ENCODE measurements at regions not wholly inside any gene's neighbourhood (a gene's known extent, or its start where the extent isn't known, plus 50 kb on each side); places are given as distances from the start of the nearest gene placed in this dataset.

DNA sequence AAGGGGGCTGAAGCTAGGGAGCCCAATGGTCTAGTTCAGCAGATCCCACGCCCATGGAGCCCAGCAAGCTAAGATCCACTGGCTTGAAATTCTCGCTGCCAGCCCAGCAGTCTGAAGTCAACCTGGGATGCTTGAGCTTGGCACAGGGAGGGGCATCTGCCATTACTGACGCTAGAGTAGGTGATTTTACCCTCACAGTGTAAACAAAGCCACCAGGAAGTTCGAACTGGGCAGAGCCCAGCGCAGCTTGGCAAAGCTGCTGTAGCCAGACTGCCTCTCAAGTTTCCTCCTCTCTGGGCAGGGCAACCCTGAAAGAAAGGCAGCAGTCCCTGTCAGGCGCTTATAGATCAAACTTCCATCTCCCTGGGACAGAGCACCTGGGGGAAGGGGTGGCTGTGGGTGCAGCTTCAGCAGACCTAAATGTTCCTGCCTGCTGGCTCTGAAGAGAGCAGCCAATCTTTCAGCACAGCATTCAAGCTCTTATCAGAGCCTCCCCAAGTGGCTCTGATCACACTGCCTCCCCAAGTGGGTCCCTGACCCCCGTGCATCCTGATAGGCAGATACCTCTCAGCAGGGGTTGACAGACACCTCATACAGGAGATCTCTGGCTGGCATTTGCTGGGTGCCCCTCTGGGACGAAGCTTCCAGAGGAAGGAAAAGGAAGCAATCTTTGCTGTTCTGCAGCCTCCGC lies 167.8 kb downstream of the CCDC71L start:
- Mint-ChIP-seq H3K36me3 (ENCODE audit: low read depth) (no peaks in the 10 kb centered on the region), H3K4me1 (no peaks in the 10 kb centered on the region), H3K27me3 (peaks cover 16% of the 10 kb centered on the region), H3K27ac (no peak overlapping the region), H3K9me3 (peaks cover 7% of the 10 kb centered on the region), H3K4me3 (no peak overlapping the region)
- TF ChIP-seq, protein P1, sequence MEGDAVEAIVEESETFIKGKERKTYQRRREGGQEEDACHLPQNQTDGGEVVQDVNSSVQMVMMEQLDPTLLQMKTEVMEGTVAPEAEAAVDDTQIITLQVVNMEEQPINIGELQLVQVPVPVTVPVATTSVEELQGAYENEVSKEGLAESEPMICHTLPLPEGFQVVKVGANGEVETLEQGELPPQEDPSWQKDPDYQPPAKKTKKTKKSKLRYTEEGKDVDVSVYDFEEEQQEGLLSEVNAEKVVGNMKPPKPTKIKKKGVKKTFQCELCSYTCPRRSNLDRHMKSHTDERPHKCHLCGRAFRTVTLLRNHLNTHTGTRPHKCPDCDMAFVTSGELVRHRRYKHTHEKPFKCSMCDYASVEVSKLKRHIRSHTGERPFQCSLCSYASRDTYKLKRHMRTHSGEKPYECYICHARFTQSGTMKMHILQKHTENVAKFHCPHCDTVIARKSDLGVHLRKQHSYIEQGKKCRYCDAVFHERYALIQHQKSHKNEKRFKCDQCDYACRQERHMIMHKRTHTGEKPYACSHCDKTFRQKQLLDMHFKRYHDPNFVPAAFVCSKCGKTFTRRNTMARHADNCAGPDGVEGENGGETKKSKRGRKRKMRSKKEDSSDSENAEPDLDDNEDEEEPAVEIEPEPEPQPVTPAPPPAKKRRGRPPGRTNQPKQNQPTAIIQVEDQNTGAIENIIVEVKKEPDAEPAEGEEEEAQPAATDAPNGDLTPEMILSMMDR (IDR thresholded peaks at IDR 0.05) = no peak
- no peak for ATAC-seq (ENCODE audit: low read depth)
- POLR2A ChIA-PET = no interaction called here
- CTCF ChIA-PET = no interaction called here
- intact Hi-C loops (cut with micrococcal nuclease) = no loop called here
- no peak for DNase-seq

DNA sequence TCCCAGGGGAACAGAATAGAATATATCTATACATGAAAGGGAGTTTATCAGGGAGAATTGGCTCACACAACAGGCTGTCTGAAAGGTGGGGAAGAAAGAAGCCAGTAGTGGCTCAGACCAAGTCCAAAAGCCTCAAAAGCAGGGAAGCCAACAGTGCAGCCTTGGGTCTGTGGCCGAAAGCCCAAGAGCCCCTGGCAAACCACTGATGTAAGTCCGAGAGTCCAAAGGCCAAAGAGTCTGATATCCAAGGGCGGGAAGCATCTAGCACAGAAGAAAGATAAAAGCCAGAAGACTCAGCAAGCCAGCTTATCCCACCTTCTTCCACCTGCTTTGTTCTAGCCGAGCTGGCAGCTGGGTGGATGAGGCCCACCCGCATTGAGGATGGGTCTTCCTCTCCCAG lies 172.5 kb downstream of the CCDC71L start:
- intact Hi-C loops (cut with micrococcal nuclease) = no loop called here
- Mint-ChIP-seq H3K9me3 (peaks cover 2% of the 10 kb centered on the region), H3K27ac (no peak overlapping the region), H3K27me3 (peaks cover 11% of the 10 kb centered on the region), H3K4me3 (no peak overlapping the region), H3K4me1 (no peaks in the 10 kb centered on the region), H3K36me3 (ENCODE audit: low read depth) (no peaks in the 10 kb centered on the region)
- POLR2A ChIA-PET = interaction anchor here (0.5 kb wide), 1 partner anchor 17 kb away, joined by 3 read pairs; no protein-coding TSS in a partner anchor
- TF ChIP-seq, protein P1 (IDR thresholded peaks at IDR 0.05) = no peak
- no peak for ATAC-seq (ENCODE audit: low read depth)
- CTCF ChIA-PET = interaction anchor here (1.0 kb wide), 1 partner anchor 321 kb away, joined by 3 read pairs; no protein-coding TSS in a partner anchor
- no peak for DNase-seq

DNA sequence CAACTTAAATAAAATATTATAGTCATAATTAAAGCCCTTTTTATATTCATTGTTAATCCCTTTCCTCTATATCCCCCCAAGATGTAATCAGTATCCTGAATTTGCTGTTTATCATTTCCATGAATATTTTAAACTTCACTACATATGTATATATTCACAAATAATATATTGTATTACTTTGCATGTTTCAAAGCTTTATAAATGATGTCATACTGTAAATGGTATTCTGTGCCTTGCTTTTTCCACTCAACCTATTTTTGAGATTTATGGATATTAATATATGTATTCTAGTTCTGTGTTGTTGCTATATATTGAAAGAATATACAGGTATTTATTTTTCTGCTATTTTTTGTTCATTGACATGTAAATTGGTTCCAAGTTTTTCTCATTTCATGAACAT lies 173.1 kb downstream of the CCDC71L start:
- ChIA-PET POLR2A (no interaction called here), CTCF (no interaction called here)
- no peaks in the 10 kb centered on the region for H3K4me1 Mint-ChIP-seq
- TF ChIP-seq, protein P1 (IDR thresholded peaks at IDR 0.05) = no peak
- no peaks in the 10 kb centered on the region for H3K36me3 Mint-ChIP-seq (ENCODE audit: low read depth)
- H3K27ac Mint-ChIP-seq = no peak overlapping the region
- no peak for DNase-seq
- no peak overlapping the region for H3K4me3 Mint-ChIP-seq
- H3K9me3 Mint-ChIP-seq = peaks cover 2% of the 10 kb centered on the region
- intact Hi-C loops (cut with micrococcal nuclease) = no loop called here
- H3K27me3 Mint-ChIP-seq = peaks cover 10% of the 10 kb centered on the region
- no peak for ATAC-seq (ENCODE audit: low read depth)

DNA sequence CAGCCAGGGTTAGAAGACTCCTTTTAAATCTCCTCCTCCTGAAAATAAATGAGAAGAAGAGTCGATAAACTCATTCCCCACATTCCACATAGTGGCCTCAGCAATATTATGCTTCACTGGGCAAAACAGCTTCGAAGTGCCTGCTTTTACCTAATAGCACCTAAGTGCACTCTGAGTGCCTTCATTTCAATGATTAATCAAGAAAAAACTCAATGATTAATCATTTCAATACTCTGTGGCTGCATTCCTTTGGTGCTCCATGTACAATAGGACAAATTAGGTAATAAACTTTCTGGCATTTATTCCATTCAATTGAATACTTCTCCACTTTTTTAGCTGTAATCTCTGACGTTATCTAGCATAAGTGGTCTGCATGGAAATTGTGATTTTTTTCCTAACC lies 174.6 kb downstream of the CCDC71L start:
- intact Hi-C loops (cut with micrococcal nuclease) = no loop called here
- Mint-ChIP-seq H3K27ac (no peak overlapping the region), H3K4me3 (no peak overlapping the region), H3K4me1 (no peaks in the 10 kb centered on the region), H3K36me3 (ENCODE audit: low read depth) (no peaks in the 10 kb centered on the region), H3K9me3 (peaks cover 2% of the 10 kb centered on the region), H3K27me3 (peaks cover 15% of the 10 kb centered on the region)
- TF ChIP-seq, protein P1 (IDR thresholded peaks at IDR 0.05) = no peak
- ChIA-PET POLR2A (no interaction called here), CTCF (no interaction called here)
- ATAC-seq (ENCODE audit: low read depth) = no peak
- DNase-seq = no peak

DNA sequence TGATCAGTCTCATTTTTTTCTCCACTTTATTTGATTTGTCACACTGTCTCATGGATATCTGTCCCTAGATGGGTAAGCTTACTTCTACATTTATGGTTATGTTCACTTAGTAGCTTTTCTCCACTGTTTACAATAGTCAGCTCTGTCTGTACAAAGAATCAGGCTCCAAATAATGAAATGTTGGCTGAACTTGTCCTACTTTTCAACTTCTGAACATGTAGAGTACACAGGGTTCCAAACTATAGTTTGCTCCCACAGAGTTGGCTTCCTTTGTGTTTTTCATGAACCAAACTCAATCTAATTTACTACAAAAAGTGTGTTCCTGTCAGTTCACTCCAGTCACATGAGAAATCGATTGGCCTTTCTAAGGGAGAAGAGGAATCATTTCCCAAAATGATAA lies 175.0 kb downstream of the CCDC71L start:
- intact Hi-C loops (cut with micrococcal nuclease) = no loop called here
- CTCF ChIA-PET = no interaction called here
- no peak for ATAC-seq (ENCODE audit: low read depth)
- no peak overlapping the region for H3K27ac Mint-ChIP-seq
- DNase-seq = no peak
- no peaks in the 10 kb centered on the region for H3K36me3 Mint-ChIP-seq (ENCODE audit: low read depth)
- no peaks in the 10 kb centered on the region for H3K4me1 Mint-ChIP-seq
- H3K27me3 Mint-ChIP-seq = peaks cover 15% of the 10 kb centered on the region
- TF ChIP-seq, protein P1 (IDR thresholded peaks at IDR 0.05) = no peak
- POLR2A ChIA-PET = interaction anchor here (0.6 kb wide), 1 partner anchor 332 kb away, joined by 3 read pairs; no protein-coding TSS in a partner anchor
- H3K9me3 Mint-ChIP-seq = peaks cover 2% of the 10 kb centered on the region
- no peak overlapping the region for H3K4me3 Mint-ChIP-seq
